Ecto neural progenitor cell (in vitro differentiated cells): ENCODE measurements at regions not wholly inside any gene's neighbourhood (a gene's known extent, or its start where the extent isn't known, plus 50 kb on each side); places are given as distances from the start of the nearest gene placed in this dataset.
"Not testable (repeated sequence)": the region's sequence is repeated elsewhere in the genome, so short reads cannot be mapped to it uniquely, and the experiment has no call there.

Experiments
- DNase-seq: peaks from one replicate; pipeline ENCODE4 v3.0.0-alpha.2; 2018; ENCODE audit warnings: low spot score

DNA sequence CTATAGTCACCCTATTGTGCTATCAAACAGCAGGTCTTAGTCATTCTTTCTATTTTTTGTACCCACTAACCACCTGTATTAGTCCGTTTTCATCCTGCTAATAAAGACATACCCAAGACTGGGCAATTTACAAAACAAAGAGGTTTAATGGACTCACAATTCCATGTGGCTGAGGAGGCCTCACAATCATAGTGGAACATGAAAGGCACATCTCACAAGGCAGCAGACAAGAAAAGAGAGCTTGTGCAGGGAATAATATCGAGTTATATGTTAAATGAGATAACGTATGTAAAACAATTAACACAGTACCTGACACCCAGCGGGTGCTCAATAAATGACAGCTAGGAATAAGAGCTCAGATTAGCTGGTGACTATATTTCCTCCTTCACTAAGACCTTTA is 88.1 kb upstream of the WDR44 start:
- DNase-seq = no peak

DNA sequence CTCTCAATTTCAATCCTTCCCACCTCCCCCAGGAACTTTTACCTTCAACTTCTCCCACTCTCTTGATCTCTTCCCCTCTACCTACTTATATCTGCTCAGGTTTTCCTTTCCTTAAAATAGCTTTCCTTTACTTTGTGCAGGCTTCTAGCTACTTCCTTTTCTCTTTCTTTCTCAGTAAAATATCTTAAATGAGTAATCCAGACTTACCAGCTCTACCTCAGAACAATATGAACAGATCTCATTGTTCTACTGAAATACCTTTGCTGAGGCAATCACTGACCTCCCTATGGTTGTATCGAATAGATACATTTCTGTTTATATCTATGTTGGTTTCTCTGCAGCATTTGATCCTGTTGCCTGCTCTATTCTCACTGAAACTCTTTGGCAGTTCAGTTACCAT is 86.7 kb upstream of the WDR44 start:
- no peak for DNase-seq

DNA sequence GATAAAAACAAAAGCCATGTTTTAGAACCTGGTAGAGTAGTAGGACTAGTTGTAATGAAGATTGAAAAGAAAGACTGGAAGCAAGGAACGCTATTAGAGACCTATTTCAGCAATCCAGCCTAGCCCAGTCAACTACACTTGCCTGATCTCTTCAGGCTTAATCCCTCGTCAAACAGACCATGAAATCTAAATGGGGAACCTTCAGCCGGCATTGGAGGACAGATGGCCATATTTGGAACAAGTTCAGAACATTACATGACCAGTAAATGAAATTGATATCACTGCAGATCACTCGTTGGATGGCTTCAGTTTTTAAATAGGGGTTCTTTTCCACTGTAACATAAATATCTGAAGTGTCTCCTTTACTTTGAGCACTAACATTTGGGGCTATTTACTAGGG is 84.8 kb upstream of the WDR44 start:
- DNase-seq = no peak

DNA sequence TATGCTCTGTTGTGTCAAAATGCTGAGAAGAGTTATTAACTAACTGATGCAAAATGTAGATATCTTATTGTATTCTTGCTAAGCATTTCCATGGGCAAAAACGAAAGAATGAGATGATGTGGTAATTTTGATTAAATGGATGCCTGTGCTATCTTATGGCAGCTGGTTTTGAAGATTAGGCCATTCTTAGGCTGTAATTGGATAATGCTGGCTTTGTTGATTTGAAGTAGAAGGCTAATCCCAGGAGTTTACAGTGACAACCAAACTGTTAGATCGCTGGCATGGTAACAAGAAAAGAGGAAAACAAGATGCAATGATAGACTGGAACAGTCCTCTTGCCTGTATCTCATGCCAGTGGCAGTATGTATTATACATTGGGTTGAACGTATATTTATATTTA is 74.1 kb upstream of the WDR44 start:
- no peak for DNase-seq

DNA sequence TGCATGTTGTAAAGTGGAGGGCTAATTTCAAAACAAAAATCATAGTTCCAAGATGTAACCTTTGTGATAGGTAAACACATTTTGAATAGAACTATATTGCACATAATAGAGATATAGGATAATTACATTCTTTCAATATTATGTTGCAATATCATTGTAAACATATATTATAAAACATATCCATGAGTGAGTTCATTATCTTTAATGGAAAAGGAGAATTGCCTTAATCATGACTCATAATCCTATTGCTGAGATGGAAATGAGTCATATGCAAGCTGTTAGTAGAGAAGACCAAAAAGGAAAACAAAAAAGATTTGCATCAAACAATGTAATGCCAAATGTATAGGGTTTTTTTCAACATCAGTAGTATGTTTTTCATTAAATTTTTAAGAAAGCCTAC is 73.7 kb upstream of the WDR44 start:
- no peak for DNase-seq

DNA sequence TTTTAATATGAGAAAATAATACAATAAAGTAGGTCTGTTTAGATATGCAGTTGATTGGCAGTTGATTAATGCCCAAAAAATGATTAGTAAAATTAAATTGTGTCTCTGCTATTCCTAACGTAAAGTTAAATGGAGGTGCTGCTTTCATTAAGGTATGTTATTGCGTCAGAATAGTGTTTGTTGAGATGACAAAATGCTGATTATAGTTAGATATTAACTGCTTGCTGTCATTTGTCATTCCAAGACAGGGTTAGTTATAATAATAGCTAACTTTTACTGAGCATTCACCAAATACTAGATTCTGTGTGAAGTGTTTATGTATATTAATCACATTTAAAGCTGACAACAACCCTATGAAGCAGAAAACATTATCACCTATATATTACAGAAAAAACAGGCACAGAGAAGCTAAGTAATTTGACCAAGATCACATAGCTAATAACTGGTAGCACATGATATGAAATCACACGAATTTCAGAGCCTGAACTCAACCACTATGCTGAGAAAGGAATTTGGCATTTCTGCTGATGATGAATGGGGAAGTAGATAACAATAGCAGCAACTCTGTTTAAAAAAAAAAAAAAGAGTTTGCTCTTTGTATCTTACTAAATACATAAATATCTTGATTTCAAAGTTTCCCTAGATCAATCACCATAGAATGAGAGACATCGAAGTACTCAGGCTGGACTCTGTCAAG is 59.7 kb upstream of the WDR44 start:
- no peak for DNase-seq

DNA sequence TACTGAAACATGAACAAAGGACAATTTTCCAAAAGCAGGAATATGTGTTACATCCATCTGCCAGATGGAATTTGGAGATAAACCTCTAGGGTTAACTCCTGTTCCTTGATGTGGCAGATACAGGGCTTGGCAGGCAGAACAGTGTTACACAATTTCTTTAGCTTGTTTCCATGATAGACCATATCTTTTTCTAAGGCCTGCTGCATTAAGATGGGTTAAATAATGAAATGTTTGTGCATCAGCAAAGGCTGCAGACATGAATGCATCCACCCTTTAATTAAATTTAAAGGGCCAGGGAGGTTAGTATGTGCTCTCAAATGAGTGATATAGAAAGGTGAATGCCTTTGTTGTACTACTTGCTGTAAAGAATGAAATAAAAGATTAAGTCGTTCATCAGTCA is 50.1 kb upstream of the WDR44 start:
- not testable (repeated sequence) for DNase-seq
